T-helper 1 cell treated with Interleukin-12 subunit alpha and Interleukin-12 subunit beta and Interleukin-4 antibody, amounts not matched to agents 30 ng/mL and 1 ng/mL, for 36 hours (primary cell): ENCODE measurements at regions not wholly inside any gene's neighbourhood (a gene's known extent, or its start where the extent isn't known, plus 50 kb on each side); places are given as distances from the start of the nearest gene placed in this dataset.

Experiments used
- intact Hi-C: fragments of 100-400 bp; cut with micrococcal nuclease; formaldehyde crosslinking; loops from one replicate; pipeline ENCODE4 v1.15.1; 2024

DNA sequence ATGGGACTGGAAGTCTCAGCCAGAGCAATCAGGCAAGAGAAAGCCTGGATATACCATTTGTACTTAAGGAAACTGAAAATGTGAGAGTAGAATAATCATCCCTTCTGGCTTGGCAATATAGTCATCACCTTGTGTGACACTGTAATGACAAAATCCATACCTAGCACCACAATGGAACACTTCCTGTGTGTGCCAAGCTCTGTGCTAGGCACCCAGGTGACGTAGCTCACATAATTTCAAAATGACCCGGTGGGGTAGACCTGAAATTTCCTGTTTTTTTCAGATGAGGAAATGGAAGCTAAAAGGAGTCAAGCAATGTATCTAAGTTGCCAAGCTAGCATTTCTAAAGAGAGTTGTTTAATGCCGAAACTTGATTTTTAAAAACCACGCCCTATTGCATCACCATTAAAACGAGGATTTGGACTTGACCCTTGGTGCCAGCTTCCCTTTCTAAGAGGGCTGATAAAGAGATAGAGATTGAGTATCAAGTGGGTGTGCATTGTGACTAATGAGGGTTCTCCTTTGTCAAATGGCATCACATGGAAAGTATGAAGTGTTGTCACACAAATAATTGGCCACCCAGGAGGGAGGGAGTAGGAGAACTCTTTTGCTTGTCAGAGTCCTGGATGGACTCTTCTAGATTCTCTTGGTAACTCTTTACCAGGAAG, 141.3 kb upstream of the PDZRN3 start:
- intact Hi-C loops, result no loop called here

DNA sequence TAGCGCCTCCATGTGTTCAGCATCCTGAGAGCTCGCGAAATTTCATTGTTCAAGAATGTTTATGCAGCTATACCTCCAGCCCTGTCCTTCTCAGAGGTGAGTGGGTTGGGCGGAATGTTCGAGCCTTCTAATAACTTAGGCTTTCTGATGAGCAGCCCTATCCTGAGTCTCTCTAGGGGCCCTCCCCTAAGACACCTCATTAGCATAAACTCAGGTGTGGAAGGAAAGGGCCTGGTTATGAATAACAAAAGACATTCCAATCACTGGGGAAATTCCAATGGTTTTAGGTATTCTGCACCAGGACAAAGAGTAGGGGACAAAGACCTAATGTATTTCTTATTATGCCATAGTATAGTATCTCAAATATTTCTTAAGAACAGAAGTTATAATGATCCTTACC, 138.1 kb upstream of the PDZRN3 start:
- intact Hi-C loops, result no loop called here

DNA sequence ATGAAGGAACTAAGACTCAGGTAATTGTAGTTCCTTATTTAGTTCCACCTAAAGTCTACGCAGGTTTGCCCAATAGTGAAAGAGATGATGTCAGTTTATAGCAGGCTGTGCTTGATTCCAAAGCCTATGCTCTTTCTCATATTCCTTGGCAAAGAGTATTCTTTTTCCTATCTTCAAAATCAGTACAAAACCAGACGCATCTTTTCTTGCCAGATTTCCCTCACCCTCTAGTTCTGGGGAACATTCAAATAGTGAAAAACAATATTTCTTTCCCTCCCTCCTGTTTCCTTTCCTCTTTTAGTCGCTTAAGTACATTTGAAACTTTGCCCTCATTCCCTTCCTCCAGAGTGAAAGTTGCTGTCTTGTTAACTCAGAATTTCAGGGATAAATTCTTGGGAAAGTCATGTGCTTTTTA, 134.6 kb upstream of the PDZRN3 start:
- intact Hi-C loops, result no loop called here

DNA sequence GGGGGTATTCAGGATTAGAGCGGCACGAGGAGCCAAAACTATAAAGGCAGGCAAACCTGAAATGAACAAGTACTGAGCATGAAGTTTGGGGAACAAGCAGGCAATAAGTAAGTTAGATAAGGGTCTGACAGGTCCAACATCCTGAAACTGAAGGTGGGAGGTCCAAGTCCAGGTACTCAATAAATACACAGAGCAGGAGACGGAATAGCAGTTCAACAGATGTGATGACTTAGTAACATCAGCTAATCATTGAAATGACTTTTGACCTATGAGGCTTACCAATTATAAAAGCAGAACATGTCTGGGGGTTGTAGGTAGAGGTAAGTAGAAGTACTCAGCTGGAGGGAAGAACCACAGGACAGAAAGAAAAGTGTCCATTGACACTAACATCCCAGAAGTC, 132.8 kb upstream of the PDZRN3 start:
- intact Hi-C loops, result no loop called here

DNA sequence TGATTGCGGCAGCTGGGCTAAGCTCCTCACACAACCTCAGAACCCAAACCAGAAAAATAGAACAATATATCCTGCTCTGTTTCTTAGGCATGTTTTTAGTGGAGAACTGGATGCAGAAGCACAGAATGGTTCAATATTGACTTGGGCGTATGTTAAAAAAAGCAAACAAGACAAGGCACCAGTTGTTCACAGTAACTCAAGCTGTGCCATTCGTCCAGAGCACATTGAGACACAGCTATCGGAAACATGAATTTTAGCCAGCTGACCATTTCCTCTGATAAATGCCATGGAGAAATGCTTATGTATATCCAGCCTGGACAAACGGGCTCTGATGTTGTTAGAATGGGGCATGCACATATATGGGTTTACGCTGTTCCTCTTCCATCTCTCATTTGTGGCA, 129.2 kb upstream of the PDZRN3 start:
- intact Hi-C loops, result no loop called here

DNA sequence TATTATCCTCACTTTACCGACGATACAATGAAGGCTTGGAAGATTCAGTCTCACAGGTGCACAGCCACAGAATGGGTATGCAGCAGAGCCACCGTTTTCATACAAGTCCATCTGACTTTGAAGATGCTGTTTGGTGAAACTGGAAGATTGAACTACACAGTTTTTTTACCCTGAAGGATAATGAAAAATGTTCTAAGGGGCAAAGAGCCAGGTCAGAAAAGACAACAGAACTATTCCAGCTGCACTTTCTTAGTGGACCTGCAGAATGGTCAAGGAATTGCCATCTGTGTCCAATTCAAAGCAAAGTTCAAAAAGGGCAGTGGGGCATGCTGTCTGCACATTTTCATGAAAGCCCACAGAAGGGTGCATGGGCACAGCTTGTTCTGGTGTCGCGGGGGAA, 127.6 kb upstream of the PDZRN3 start:
- intact Hi-C loops, result no loop called here

DNA sequence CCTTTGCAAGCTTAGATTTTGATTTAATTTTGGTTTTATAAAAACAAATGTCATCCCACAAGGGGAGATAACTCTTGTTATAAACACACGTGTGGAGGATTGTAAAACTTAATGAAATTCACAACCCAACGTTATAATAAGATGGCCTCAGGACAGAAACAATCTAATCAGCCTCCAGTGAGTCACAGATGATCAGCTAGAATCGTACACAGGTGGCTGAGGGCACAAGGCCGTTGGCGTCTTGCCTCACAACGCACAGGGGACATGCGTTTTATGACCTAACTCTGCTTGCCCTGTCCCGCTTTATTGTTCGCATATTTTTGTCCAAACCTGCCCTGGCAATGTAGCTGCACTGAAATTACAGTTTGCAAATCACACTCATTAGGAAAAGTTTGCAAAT, 121.9 kb upstream of the PDZRN3 start:
- intact Hi-C loops, result no loop called here

DNA sequence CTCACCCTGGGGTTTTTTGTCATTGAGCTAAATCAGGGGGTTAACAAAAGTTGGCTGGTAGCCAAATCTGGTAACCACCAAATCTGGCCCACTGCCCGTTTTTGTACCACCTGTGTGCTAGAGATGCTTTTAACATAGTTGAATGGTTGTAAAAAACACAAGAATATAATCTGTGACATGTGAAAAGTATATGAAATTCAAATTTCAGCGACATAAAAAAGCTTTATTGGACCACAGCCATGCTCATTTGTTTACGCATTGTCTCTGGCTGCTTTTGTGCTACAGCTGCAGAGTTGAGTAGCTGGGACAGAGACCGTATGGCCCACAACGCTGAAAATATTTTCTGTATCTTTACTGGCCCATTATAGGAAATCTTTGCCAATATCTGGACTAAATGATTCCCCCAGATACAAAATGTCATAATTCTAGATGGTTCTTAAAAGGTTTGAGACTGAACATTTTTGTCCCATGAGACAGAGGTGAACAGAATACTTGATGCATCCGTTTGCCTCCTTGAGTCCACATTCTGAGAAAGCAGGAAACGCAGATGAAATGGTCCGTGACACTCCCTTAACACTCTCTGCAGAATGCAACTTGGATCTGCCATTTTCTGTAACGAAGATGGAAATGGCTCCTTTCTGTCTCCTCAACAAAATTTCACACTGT, 120.9 kb upstream of the PDZRN3 start:
- intact Hi-C loops, result no loop called here

DNA sequence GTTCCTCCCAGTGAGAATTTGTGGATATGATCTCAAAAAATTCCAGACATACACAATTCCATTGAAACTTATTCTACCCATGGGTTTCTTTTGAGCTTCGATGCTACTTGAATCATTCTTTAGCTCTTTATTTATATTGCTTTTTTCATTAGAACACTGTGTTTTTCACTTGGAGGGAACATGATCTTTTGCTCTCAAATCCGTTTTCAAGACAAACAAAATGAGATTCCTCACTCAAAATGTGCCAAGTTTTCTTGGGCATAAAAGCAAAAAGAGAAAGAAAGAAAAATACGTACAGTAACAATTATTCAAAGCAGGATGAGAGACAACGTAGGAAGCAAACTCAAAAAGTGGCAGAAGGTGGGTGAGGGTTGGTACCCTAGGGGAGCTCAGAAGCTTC, 118.8 kb upstream of the PDZRN3 start:
- intact Hi-C loops, result no loop called here

DNA sequence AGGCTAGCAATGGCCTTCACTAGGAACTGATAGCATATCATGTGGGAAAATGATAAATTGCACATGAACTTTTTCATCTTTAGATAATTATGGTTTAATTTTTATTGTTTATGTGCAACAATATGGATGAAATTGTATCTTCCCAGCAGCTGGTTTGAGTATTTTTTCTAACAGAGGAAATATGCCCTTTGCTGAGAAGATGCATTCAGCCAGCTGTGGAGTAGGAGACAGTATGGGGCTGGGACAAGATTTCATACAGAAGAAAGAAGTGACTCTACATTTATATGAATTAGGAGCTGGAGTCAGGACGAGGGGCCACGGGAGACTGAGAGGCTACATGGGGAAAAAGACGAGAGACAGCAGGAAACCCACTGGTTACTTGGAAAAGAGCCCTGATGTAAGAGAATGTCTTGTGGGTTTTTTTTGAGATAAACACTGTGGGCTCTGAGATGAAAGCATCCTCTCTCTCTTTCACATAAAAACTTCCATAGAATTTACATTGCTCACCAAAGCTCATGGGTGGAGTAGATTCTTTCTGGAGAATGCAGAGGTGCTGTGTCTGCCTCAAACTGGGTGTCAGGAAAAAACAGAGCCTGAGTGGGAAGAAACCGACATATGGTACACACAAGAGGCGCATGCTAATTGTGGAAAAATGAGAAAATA, 115.2 kb upstream of the PDZRN3 start:
- intact Hi-C loops, result no loop called here

DNA sequence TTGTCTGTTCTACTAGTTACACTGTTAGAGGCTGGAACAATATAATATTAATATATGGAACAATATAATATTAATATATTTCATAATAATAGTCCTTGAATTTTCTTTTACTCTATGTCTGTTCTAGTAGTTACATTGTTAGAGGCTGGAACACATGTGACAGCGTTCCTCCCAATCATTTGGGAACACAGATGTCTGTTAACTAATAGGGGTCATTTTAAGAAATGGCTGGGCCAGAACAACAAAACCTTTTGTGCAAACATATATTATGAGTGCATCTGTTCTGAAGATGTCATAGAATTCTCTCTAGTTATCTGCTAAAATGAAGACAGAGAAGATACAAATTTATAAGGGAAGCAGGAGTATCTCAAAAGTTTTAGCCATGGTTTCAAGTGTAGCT, 114.0 kb upstream of the PDZRN3 start:
- intact Hi-C loops, result no loop called here

DNA sequence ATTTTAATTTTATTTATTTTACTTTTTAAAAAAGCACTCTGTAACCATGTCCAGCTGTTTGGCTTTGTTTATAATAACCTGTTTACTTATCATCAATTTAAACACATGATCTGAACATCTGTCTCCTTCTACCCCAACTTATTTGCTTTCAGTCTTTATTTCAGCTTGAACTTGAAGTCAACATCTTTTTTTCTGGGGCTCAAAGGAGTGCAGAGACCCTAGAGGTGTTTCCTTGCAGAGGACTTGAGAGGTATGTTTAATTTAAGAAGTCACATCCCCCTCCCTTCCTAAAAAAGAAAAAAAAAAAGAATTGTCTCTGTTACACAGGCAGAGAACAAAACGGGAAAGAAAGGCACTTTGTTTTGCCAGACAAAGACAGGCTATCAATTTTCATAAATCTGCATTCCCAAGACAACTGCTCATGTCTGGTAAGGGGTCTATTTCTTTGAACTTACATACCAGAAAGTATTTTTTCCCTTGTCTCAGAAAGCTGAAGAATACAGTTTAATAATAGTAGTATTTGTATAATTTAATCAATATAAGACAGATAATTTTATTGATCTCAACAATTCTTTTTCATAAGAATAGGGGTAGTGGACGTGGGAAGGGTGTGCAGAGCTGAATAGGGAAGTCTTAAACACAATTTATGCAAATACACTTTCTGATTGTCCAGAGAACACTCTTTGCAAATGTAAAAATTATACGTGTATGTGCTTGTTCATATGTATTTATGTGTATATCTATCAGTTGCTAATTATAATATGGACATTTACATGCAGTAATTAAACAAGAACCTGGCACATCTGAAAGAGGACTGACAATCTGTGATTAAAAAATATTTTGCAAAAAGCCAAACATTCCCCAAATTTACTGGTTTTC, 109.7 kb upstream of the PDZRN3 start:
- intact Hi-C loops, result no loop called here

DNA sequence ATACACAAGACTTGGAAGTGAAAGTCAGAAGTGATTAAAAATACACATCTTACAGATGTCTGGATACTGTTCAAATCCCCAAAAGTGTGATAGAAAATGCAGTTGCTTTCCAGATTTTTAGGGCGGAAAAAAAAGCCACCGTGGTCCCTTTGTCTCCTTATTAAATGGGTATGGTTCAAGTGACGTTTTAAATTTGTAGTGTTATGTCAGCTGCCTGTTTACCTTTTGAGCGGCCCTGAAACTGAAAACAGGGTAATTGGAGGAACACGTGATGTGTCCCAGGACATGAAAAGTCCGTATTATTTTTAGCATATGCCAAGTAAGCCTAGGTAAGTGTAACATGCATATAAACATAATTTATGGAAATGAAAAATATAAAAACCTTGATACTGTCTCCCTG, 109.0 kb upstream of the PDZRN3 start:
- intact Hi-C loops, result no loop called here

DNA sequence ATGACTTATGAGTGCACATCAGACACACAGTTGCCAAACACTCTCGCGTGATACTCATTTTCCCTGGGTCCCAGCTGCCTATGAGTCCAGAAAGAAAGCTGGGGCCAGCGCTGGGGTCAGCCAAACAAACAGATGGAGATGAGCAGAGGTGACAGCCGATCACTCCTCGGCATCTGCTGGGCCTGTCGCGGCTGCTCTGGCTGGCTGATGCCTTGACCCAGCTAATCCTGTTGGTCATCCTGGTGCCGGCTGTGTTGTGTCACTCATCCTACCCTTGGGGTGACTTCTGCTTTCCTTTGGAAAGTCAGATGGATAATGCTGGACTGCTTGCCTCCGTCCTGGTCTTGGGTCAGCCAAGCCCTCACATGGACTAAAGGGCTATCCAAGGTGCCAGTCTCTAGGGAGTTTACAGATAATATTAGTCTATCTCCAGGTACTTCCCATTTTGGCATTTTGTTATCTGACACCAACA, 105.3 kb upstream of the PDZRN3 start:
- intact Hi-C loops, result no loop called here

DNA sequence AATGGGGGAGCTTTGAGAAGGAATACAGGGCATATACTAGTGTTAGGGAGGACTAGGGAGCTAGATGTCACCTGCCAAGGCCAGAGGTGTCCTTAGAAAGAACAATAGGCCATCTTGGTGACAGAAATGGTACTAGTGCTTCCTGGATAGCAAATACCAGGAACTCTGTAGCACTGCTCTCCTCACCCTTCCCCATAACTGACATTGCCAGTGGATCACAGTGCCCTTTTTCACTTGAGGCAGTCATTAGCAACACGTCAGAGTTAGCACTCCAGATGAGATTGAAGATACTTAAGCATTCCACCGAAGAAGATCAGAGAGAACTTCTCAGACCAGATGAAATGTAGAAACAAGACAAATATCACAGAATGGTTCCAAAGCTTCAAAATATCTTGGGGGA, 103.1 kb upstream of the PDZRN3 start:
- intact Hi-C loops, result no loop called here

DNA sequence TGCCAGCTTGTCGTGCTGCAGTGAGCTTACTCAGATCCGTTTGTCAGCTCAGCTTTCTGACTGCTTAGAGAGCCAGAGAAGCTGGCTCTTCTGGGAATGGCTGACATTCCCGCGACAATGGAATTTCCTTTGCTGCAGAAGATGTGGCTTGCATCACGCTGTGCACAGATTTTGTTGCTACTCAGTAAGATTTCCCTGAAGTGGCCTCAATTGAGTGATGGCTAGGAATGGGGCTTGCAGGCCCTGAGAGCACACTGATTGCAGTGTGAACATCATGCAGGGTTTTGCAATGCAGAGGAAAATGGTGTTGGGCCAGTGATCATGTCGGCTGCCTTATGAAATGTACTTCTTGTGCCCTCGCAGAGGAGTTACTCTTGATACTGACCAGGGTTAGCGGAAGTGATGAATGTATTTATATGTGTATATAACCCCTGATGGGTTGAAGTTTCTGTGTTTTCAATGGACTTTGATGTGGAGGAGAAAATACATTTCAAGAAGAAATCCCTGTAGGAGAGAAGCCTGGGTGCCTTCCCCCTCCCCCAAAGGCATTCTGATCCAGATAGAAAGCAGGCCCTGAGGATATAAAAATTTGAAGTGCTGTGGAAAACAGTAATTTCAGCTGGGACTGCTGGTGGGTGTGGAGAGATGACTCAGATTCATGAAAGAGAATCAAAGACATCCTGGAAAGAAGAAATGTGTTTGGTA, 102.5 kb upstream of the PDZRN3 start:
- intact Hi-C loops, result no loop called here

DNA sequence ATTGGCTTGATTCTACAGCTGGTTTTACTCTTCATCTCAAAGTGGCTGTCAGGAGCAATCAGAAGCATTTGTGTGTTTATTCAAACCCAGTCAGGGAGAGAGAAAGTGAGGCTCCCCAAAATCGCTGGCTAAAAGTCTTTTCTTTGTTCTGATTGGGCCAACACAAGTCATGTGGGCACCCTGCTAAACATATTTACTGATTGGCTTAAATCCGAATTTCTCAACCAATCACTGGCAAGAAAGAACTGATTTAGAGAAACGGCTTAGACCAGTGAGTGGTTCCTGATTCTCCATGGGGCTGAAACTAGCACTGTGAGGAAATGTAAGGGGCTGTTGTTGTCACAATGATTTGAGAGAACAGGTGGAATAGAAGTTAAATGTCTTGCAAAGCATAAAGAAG, 98.9 kb upstream of the PDZRN3 start:
- intact Hi-C loops, result no loop called here

DNA sequence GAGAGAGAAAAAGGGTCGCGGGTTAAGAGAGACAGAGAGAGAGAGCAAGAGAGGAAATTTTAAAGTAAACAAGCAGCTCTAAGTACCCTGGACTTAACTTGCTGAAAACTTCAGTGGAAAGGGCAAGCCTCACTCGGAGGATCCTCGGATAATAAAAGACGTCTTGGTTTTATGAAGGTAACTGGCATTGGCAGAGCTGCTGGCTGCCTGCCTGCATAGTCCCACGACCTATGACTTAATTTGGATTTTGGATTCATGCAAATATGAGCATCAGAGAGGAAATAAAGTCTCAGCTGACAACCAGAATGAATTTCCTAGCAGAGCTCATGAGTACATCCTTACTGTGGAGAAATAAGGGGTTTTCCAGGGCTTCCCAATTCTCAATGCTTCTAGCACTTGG, 95.1 kb upstream of the PDZRN3 start:
- intact Hi-C loops, result no loop called here

DNA sequence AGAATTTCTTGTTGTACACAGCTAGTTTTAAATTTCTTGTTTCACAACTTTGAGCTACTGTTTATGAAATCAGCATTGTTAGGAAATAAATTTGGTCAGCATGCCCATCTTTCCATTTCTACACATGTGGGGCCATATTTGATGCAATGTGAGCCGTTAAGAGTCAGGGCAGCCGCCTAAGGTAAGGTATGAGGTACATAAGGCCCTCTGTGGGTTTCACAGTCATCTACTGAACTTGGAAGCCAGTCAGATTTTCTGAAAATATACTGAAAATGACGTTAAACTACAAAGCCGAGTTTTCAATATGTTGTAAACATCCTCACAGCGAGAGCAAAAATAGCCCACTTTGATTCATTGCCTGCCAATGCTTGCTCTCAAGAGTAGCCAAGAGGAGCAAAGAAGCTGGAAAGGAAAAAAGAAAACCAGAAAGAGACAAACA, 94.7 kb upstream of the PDZRN3 start:
- intact Hi-C loops, result no loop called here

DNA sequence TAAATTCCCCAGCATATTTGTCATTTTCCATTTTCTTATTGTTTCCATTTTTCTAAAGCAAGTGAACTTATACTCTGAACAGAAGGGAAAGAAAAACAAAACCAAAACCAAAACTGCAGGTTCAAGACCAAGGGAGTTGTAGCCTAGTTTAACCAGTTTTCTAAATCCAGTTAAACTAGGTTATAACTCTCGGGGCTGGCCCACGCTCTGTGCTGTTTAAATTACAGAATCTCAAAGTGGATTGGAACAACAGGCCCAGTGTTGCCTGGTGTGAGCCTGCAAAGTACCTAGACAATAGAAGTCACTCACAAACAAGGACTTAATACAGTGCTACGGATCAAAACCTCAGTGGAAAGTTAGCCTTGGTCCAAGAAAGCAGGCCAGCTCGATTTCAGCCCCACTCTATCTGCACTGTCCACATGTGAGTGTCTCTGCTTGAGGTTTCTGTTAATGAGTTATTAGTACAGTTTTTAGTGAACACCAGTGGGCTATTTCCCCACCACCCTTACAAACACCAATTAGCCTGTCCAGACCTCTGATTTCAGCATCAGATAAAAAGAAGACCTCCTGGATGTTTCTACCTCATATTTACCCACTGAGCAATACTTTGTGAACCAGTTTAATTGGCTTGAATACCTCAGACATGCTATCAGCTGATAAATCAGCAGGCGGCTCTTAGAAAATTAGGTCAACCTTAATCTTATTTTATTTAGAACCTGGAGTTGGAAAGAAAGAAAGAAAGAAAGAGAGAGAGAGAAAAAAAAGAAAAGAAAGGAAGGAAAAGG, 93.8 kb upstream of the PDZRN3 start:
- intact Hi-C loops, result no loop called here
